Fibroblast of lung (primary cell): ENCODE measurements at regions not wholly inside any gene's neighbourhood (a gene's known extent, or its start where the extent isn't known, plus 50 kb on each side); places are given as distances from the start of the nearest gene placed in this dataset.

Experiments
- CTCF ChIP-seq, 2 donors: IDR thresholded peaks in 1 of 2; conservative IDR thresholded peaks in 1 of 2; 1 replicate in 1 of 2; 2 replicates in 1 of 2; pipeline ENCODE4 v1.5.1; 2011 to 2012; ENCODE audit warnings: low read length in 2 of 2, control low read depth in 1 of 2, inconsistent platforms in 1 of 2, low read depth in 1 of 2, mild to moderate bottlenecking in 1 of 2
- EZH2 ChIP-seq: IDR thresholded peaks from 2 replicates; pipeline ENCODE4 v1.5.1; 2012; ENCODE audit warnings: low read length, control low read depth, mild to moderate bottlenecking; ENCODE audit errors: missing control alignments

- TF ChIP-seq EZH2 (no peak), CTCF (conservative IDR thresholded peaks at IDR 0.05 in 1 of 2, IDR thresholded peaks at IDR 0.05 in 1 of 2; ENCODE audit: low read depth in 1 of 2, low read length in 2 of 2) (no peak)
Measured at GRCh38 chr9:89986190-89986589, 381.4 kb downstream of the GADD45G start.
